Upper lobe of left lung (tissue), 6 donors: ENCODE measurements at regions not wholly inside any gene's neighbourhood (a gene's known extent, or its start where the extent isn't known, plus 50 kb on each side); places are given as distances from the start of the nearest gene placed in this dataset.

ENCODE experiments used
- ATAC-seq, 2 donors: fragments of 200-7000 bp; cut with Tn5 transposase; one replicate each; pipeline ENCODE4 v1.9.1; 2022; ENCODE audit warnings: mild to moderate bottlenecking in 2 of 2, moderate library complexity in 2 of 2; ENCODE audit not compliant: low FRiP score in 2 of 2
- DNase-seq, 2 donors: peaks; one replicate each; pipeline ENCODE4 v3.0.0-alpha.2; 2019 to 2020
- H3K27ac ChIP-seq, 4 donors: fragments of 200-600 bp; sonication (generic); one replicate each; pipeline ENCODE4 v1.5.1; 2016 to 2019
- H3K27me3 ChIP-seq, 4 donors: fragments of 200-600 bp; sonication (generic); one replicate each; pipeline ENCODE4 v1.5.1; 2017 to 2019
- H3K36me3 ChIP-seq, 4 donors: fragments of 200-600 bp; sonication (generic); one replicate each; pipeline ENCODE4 v1.5.1; 2016 to 2019
- H3K4me1 ChIP-seq, 4 donors: fragments of 200-600 bp; sonication (generic); one replicate each; pipeline ENCODE4 v1.5.1; 2018 to 2019
- H3K4me3 ChIP-seq, 4 donors: fragments of 200-600 bp; sonication (generic); one replicate each; pipeline ENCODE4 v1.5.1; 2017 to 2019; ENCODE audit warnings: mild to moderate bottlenecking in 2 of 4, moderate library complexity in 1 of 4
- H3K9me3 ChIP-seq, 4 donors: fragments of 200-600 bp; sonication (generic); one replicate each; pipeline ENCODE4 v1.5.1; 2018 to 2019
- EP300 ChIP-seq, 4 donors: sonication (generic); formaldehyde crosslinking; IDR thresholded peaks; one replicate each; pipeline ENCODE4 v1.5.1; 2017; ENCODE audit warnings: antibody characterized with exemption in 4 of 4, control low read depth in 2 of 4
- POLR2A ChIP-seq, 4 donors: fragments of 450-650 bp; IDR thresholded peaks; one replicate each; pipeline ENCODE4 v1.5.1; 2016 to 2017; ENCODE audit warnings: antibody characterized with exemption in 4 of 4, mild to moderate bottlenecking in 2 of 4
- POLR2AphosphoS5 ChIP-seq, 2 donors: sonication (generic); formaldehyde crosslinking; IDR thresholded peaks; one replicate each; pipeline ENCODE4 v1.5.1; 2017; ENCODE audit warnings: antibody characterized with exemption in 2 of 2
- WGBS, 2 donors: methylation state at CpG; one replicate each; pipeline ENCODE4 v1.1.5; 2017 to 2018; 5-methylcytosine and 5-hydroxymethylcytosine counted together
- TF ChIP-seq, protein P1 (sequence below), 6 experiments: fragments of 450-650 bp in 4 of 6; fragments of 200-600 bp in 2 of 6; sonication (generic) in 2 of 6; IDR thresholded peaks; one replicate each; pipeline ENCODE4 v1.5.1; 2016 to 2019; ENCODE audit warnings: antibody characterized with exemption in 6 of 6
- donor health status: DM: no; HTN: no; CAD: no; lungs with moderate emphysema.
- donor health status: DM: no; HTN: yes; CAD: no; lungs with severe emphysema.

DNA sequence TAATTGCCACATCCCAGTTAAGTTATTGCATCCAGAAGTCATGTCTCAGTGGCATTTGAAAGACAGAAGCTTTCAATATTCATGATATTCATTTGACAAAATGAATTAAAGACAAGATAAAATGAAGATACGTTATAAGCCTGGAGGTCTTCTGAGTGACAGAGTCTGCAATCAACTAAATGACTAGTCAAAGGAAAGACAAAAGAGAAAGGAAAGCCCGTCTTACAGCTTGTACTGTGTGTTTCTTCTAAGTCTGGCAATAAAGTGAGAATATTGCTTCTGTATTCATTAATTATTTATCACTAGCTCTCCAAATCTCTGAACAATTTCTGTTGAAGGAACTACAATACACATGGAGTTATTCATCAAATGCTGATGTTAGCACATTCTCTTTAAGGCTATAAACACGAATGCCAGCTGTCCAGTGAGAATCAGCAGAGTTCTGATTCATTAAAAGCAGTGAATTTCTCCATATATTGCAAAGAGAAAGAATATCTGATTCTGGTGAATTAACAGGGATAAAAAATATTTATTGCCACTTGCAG, 70.7 kb downstream of the ATXN7L3B start:
- WGBS, 2 donors: 72 to 80% methylated on average over 3 of the region's 3 CpGs
- TF ChIP-seq POLR2A (IDR thresholded peaks at IDR 0.05): no peak
- no peak for TF ChIP-seq EP300 (IDR thresholded peaks at IDR 0.05)
- TF ChIP-seq POLR2AphosphoS5 (IDR thresholded peaks at IDR 0.05): no peak
- TF ChIP-seq, protein P1, sequence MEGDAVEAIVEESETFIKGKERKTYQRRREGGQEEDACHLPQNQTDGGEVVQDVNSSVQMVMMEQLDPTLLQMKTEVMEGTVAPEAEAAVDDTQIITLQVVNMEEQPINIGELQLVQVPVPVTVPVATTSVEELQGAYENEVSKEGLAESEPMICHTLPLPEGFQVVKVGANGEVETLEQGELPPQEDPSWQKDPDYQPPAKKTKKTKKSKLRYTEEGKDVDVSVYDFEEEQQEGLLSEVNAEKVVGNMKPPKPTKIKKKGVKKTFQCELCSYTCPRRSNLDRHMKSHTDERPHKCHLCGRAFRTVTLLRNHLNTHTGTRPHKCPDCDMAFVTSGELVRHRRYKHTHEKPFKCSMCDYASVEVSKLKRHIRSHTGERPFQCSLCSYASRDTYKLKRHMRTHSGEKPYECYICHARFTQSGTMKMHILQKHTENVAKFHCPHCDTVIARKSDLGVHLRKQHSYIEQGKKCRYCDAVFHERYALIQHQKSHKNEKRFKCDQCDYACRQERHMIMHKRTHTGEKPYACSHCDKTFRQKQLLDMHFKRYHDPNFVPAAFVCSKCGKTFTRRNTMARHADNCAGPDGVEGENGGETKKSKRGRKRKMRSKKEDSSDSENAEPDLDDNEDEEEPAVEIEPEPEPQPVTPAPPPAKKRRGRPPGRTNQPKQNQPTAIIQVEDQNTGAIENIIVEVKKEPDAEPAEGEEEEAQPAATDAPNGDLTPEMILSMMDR (IDR thresholded peaks at IDR 0.05): no peak

DNA sequence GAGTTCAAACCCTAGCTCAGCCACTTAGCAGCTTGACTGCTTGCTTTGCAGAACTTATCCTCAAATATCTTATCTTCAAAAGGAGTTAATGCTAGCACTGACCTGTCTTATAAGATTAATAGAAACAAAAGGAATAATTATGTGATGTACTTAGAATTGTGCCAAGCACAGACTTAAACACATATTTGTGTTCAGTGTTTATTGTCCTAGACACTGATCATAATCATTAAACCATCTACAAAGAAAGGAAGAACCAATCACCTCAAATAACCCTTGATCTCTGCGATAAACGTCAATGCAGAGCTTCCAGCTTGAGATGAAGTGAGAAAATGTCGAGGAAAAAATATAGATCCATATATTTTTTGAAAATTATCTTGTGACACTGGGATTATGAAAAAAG, 73.1 kb downstream of the ATXN7L3B start:
- ATAC-seq (no peak), DNase-seq (no peak)
- Histone ChIP-seq H3K4me3 (no peak overlapping the region), H3K27ac (no peak overlapping the region), H3K36me3 (no peaks in the 10 kb centered on the region), H3K9me3 (no peaks in the 10 kb centered on the region), H3K4me1 (no peaks in the 10 kb centered on the region), H3K27me3 (no peaks in the 10 kb centered on the region)
- WGBS, 2 donors: 77 to 83% methylated on average over 3 of the region's 3 CpGs
- TF ChIP-seq, protein P1 (IDR thresholded peaks at IDR 0.05): no peak
- TF ChIP-seq POLR2AphosphoS5 (IDR thresholded peaks at IDR 0.05) (no peak), EP300 (IDR thresholded peaks at IDR 0.05) (no peak), POLR2A (IDR thresholded peaks at IDR 0.05) (no peak)

More for the DNA sequence above, 70.7 kb downstream of the ATXN7L3B start:
- ATAC-seq (no peak), DNase-seq (no peak)
- H3K36me3 ChIP-seq: no peaks in the 10 kb centered on the region
- H3K27me3 ChIP-seq: no peaks in the 10 kb centered on the region
- no peak overlapping the region for H3K4me3 ChIP-seq
- no peak overlapping the region for H3K27ac ChIP-seq
- H3K4me1 ChIP-seq: no peaks in the 10 kb centered on the region
- no peaks in the 10 kb centered on the region for H3K9me3 ChIP-seq

DNA sequence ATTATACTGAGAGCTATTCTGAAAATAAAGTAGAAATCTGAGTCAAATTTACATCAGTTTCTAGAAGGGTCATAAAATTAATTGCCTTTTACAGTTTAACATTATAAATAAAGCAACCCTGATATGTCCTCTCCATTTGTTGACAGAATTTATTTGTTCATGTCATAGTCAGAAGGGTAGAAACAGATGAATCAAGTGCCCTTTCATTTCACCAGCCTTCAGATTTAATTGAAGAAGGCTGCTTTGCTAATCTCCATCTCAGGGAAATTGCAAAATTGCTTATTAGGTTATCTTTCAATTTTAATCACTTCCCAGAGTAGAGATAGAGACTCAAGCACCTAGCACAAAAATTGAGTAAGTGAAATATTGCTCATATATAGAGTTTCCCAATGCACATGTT, 76.8 kb downstream of the ATXN7L3B start:
- Histone ChIP-seq H3K27ac (no peak overlapping the region), H3K4me3 (no peak overlapping the region), H3K36me3 (no peaks in the 10 kb centered on the region), H3K27me3 (no peaks in the 10 kb centered on the region), H3K9me3 (no peaks in the 10 kb centered on the region), H3K4me1 (no peaks in the 10 kb centered on the region)
- DNase-seq: no peak
- no peak for ATAC-seq
- no peak for TF ChIP-seq POLR2A (IDR thresholded peaks at IDR 0.05)
- TF ChIP-seq, protein P1 (IDR thresholded peaks at IDR 0.05): no peak
- no peak for TF ChIP-seq EP300 (IDR thresholded peaks at IDR 0.05)
- no peak for TF ChIP-seq POLR2AphosphoS5 (IDR thresholded peaks at IDR 0.05)

DNA sequence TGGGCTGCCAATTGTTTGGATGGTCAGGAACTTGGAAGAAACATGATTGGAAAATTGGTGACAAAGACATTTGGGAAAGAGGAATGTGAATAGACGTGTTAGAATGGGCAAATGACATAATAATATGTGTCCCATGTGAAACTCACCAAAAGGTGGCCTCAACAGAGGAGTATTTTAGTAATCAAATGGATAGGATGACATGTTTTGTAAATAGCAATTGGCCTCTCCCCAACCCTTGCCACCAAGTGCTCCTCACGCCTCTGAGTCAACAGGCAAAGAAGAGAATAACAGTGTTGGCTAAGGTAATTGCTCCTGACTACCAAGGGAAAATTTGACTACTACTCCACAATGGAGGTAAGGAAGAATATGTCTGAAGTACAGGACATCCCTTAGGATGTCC, 81.4 kb downstream of the ATXN7L3B start:
- 66 to 72% methylated on average over 2 of the region's 2 CpGs for WGBS, 2 donors
- ATAC-seq: no peak
- Histone ChIP-seq H3K4me3 (no peak overlapping the region), H3K27ac (no peak overlapping the region), H3K36me3 (no peaks in the 10 kb centered on the region), H3K9me3 (no peaks in the 10 kb centered on the region), H3K27me3 (no peaks in the 10 kb centered on the region), H3K4me1 (no peaks in the 10 kb centered on the region)
- TF ChIP-seq, protein P1 (IDR thresholded peaks at IDR 0.05): no peak
- TF ChIP-seq EP300 (IDR thresholded peaks at IDR 0.05): no peak
- no peak for TF ChIP-seq POLR2AphosphoS5 (IDR thresholded peaks at IDR 0.05)
- DNase-seq: no peak

DNA sequence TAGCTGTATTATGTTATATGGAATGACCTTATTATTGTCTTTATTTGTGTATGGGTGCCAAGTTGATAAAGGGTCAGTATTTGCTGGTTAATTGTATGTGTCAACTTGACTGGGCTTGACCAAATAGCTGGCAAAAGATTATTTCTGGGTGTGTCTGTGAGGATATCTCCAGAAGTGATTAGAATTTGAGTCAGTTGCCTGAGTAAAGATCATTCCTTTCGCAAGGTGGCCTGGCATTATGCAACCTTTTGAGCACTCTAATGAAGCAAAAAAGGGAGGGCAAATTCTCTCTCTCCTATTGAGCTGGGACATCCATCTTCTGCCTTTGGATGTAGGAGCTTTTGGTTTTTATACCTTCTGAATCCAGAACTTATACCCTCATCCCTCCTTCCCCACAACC, 82.2 kb downstream of the ATXN7L3B start:
- ATAC-seq (no peak), DNase-seq (no peak)
- H3K36me3 ChIP-seq: no peaks in the 10 kb centered on the region
- H3K27ac ChIP-seq: no peak overlapping the region
- TF ChIP-seq POLR2AphosphoS5 (IDR thresholded peaks at IDR 0.05) (no peak), EP300 (IDR thresholded peaks at IDR 0.05) (no peak), POLR2A (IDR thresholded peaks at IDR 0.05) (no peak)
- TF ChIP-seq, protein P1 (IDR thresholded peaks at IDR 0.05): no peak
- H3K27me3 ChIP-seq: no peaks in the 10 kb centered on the region
- no peak overlapping the region for H3K4me3 ChIP-seq
- no peaks in the 10 kb centered on the region for H3K4me1 ChIP-seq
- 61 to 67% methylated on average over 1 of the region's 1 CpG for WGBS, 2 donors
- no peaks in the 10 kb centered on the region for H3K9me3 ChIP-seq
